Fibroblast of the aortic adventitia (primary cell): ENCODE measurements at regions not wholly inside any gene's neighbourhood (a gene's known extent, or its start where the extent isn't known, plus 50 kb on each side); places are given as distances from the start of the nearest gene placed in this dataset.
A peak's percentile ranks its signal among the peaks of the same experiment; 100 is the strongest.

ENCODE experiments used
- DNase-seq: peaks from one replicate; pipeline ENCODE4 v3.0.0-alpha.2; 2010; ENCODE audit warnings: low read depth
- H3K4me3 ChIP-seq: 2 replicates; pipeline ENCODE4 v1.5.1; 2011; ENCODE audit warnings: low read depth, mild to moderate bottlenecking, control low read depth, low read length, moderate library complexity
- CTCF ChIP-seq: IDR thresholded peaks from 2 replicates; pipeline ENCODE4 v1.5.1; 2011; ENCODE audit warnings: mild to moderate bottlenecking, low read length, control low read depth, inconsistent platforms; ENCODE audit not compliant: insufficient read depth

- no peak overlapping the region for H3K4me3 ChIP-seq
- TF ChIP-seq CTCF = no peak
- no peak for DNase-seq
Measured at GRCh38 chrX:38982843-38983242, 181.6 kb downstream of the MID1IP1 start.

- no peak overlapping the region for H3K4me3 ChIP-seq
- TF ChIP-seq CTCF = peak; percentile 12
- DNase-seq = peak; percentile 20
Measured at GRCh38 chrX:38985375-38985774, 184.1 kb downstream of the MID1IP1 start.

- TF ChIP-seq CTCF = no peak
- no peak for DNase-seq
- H3K4me3 ChIP-seq = no peak overlapping the region
Measured at GRCh38 chrX:38985945-38986344, 184.7 kb downstream of the MID1IP1 start.

- H3K4me3 ChIP-seq = no peak overlapping the region
- no peak for DNase-seq
- no peak for TF ChIP-seq CTCF
Measured at GRCh38 chrX:38986586-38986985, 185.3 kb downstream of the MID1IP1 start.

- H3K4me3 ChIP-seq = no peak overlapping the region
- no peak for TF ChIP-seq CTCF
- DNase-seq = no peak
Measured at GRCh38 chrX:38987198-38987651, 186.0 kb downstream of the MID1IP1 start.

GRCh38 chrX:38988301-38988700, 187.0 kb downstream of the MID1IP1 start:
- no peak for TF ChIP-seq CTCF
- DNase-seq = no peak
- H3K4me3 ChIP-seq = no peak overlapping the region

- no peak for TF ChIP-seq CTCF
- no peak for DNase-seq
- no peak overlapping the region for H3K4me3 ChIP-seq
Measured at GRCh38 chrX:38989076-38989475, 187.8 kb downstream of the MID1IP1 start.
